Fibroblast of villous mesenchyme (primary cell): ENCODE measurements at regions not wholly inside any gene's neighbourhood (a gene's known extent, or its start where the extent isn't known, plus 50 kb on each side); places are given as distances from the start of the nearest gene placed in this dataset.

Experiments
- DNase-seq: peaks from one replicate; pipeline ENCODE4 v3.0.0-alpha.2; 2010; ENCODE audit warnings: low read depth
- H3K4me3 ChIP-seq: 2 replicates; pipeline ENCODE4 v1.5.1; 2011; ENCODE audit warnings: low read depth, mild to moderate bottlenecking, low read length
- CTCF ChIP-seq: IDR thresholded peaks from 2 replicates; pipeline ENCODE4 v1.5.1; 2012; ENCODE audit warnings: low read depth, mild to moderate bottlenecking, low read length; ENCODE audit not compliant: insufficient read depth

DNA sequence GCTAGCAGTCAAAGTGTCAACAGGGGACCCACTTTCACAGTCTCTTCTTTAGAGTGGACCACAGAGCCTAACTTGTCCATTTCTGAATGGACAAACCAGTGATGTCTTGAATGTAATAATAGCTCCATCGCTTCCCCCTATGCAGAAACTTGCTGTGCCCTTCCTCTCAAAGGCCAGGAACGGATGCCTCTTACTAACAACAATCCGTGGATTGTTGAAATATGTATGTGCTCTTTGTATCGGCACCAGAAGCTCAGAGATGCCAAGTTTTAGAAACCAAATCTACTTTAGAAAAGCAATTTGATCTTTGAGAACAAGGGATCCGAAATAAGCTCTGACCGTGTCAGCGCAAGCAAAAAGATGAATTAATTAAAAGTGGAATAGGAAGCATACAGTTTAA, 259.5 kb upstream of the POU2AF2 start:
- H3K4me3 ChIP-seq, result no peak overlapping the region
- no peak for TF ChIP-seq CTCF
- DNase-seq, result no peak

- H3K4me3 ChIP-seq, result no peak overlapping the region
- no peak for DNase-seq
- TF ChIP-seq CTCF, result no peak
Observed at GRCh38 chr11:110985547-110985946, 260.0 kb upstream of the POU2AF2 start.

GRCh38 chr11:110984693-110985092, 260.8 kb upstream of the POU2AF2 start:
- no peak overlapping the region for H3K4me3 ChIP-seq
- DNase-seq, result no peak
- TF ChIP-seq CTCF, result no peak

- peak; percentile 85 for DNase-seq
- no peak overlapping the region for H3K4me3 ChIP-seq
- no peak for TF ChIP-seq CTCF
Observed at GRCh38 chr11:110984147-110984546, 261.4 kb upstream of the POU2AF2 start.

- no peak for DNase-seq
- H3K4me3 ChIP-seq, result no peak overlapping the region
- TF ChIP-seq CTCF, result no peak
Observed at GRCh38 chr11:110982214-110982613, 263.3 kb upstream of the POU2AF2 start.

DNA sequence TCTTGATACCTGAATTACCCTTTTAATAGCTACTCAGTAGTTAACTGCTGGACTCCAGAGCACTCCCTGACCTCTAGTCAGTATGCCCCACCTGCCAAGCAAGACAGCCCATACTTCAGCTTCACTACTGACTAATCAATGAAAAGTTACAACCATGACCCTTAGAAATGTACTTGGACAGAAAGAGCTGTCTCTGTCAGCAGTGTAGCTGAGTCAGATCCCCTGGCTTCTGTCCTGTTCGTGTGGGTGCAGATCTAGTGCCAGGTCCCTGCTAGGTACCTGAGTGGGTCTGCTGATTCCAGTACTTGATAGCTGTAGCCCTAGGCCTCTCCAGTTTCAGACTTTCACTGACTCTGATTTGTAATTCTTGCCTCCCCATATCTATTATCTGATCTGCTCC, 265.8 kb upstream of the POU2AF2 start:
- DNase-seq, result no peak

GRCh38 chr11:110977661-110978060, 265.4 kb upstream of the ARHGAP20 start:
- no peak overlapping the region for H3K4me3 ChIP-seq
- no peak for TF ChIP-seq CTCF
- no peak for DNase-seq

More for the DNA sequence above, 265.8 kb upstream of the POU2AF2 start:
- no peak overlapping the region for H3K4me3 ChIP-seq
- TF ChIP-seq CTCF, result no peak
